ENCODE measurements at regions not wholly inside any gene's neighbourhood (a gene's known extent, or its start where the extent isn't known, plus 50 kb on each side); places are given as distances from the start of the nearest gene placed in this dataset.

GRCh38 chr12:60071759-60072191 is 475.9 kb downstream of the SLC16A7 start:
- no peak overlapping the region for H3K4me3 ChIP-seq (ENCODE audit: low read depth, low read length)
- TF ChIP-seq, protein P1, sequence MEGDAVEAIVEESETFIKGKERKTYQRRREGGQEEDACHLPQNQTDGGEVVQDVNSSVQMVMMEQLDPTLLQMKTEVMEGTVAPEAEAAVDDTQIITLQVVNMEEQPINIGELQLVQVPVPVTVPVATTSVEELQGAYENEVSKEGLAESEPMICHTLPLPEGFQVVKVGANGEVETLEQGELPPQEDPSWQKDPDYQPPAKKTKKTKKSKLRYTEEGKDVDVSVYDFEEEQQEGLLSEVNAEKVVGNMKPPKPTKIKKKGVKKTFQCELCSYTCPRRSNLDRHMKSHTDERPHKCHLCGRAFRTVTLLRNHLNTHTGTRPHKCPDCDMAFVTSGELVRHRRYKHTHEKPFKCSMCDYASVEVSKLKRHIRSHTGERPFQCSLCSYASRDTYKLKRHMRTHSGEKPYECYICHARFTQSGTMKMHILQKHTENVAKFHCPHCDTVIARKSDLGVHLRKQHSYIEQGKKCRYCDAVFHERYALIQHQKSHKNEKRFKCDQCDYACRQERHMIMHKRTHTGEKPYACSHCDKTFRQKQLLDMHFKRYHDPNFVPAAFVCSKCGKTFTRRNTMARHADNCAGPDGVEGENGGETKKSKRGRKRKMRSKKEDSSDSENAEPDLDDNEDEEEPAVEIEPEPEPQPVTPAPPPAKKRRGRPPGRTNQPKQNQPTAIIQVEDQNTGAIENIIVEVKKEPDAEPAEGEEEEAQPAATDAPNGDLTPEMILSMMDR (IDR thresholded peaks at IDR 0.05; ENCODE audit: insufficient read depth, low read length, poor library complexity, severe bottlenecking): no peak
- DNase-seq (ENCODE audit: low read depth): no peak
- H3K36me3 ChIP-seq (ENCODE audit: control insufficient read depth, insufficient read depth, low read length): no peaks in the 10 kb centered on the region
- no peaks in the 10 kb centered on the region for H3K27me3 ChIP-seq (ENCODE audit: control insufficient read depth, insufficient read depth, low read length)

- no peak for DNase-seq (ENCODE audit: low read depth)
- no peaks in the 10 kb centered on the region for H3K36me3 ChIP-seq (ENCODE audit: control insufficient read depth, insufficient read depth, low read length)
- H3K4me3 ChIP-seq (ENCODE audit: low read depth, low read length): no peak overlapping the region
- H3K27me3 ChIP-seq (ENCODE audit: control insufficient read depth, insufficient read depth, low read length): no peaks in the 10 kb centered on the region
- TF ChIP-seq, protein P1 (IDR thresholded peaks at IDR 0.05; ENCODE audit: insufficient read depth, low read length, poor library complexity, severe bottlenecking): no peak
These were observed 477.1 kb downstream of the SLC16A7 start for GRCh38 chr12:60072911-60073310.

DNA sequence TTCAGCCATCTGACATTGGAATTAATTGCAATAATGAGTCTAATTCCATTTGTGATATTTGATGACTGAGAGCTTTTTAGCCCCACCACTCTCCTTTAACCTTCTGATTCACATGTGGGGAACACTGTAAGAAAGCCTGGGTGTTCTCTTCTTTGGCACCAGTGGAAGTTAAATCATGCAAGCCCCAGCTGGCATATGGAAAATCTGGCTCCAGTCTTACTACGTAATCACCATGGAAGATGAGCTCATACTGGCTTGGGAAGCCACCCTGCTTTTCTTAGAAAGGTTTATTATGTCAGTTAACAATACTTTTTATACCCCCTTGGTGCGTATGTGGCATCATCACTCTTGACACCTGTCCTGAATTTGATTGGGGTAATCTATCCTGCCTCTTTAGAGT is 479.3 kb downstream of the SLC16A7 start:
- DNase-seq (ENCODE audit: low read depth): no peak
- TF ChIP-seq, protein P1 (IDR thresholded peaks at IDR 0.05; ENCODE audit: insufficient read depth, low read length, poor library complexity, severe bottlenecking): no peak
- Histone ChIP-seq H3K36me3 (ENCODE audit: control insufficient read depth, insufficient read depth, low read length) (no peaks in the 10 kb centered on the region), H3K27me3 (ENCODE audit: control insufficient read depth, insufficient read depth, low read length) (no peaks in the 10 kb centered on the region), H3K4me3 (ENCODE audit: low read depth, low read length) (no peak overlapping the region)

GRCh38 chr12:60078026-60078425 is 482.2 kb downstream of the SLC16A7 start:
- Histone ChIP-seq H3K4me3 (ENCODE audit: low read depth, low read length) (no peak overlapping the region), H3K27me3 (ENCODE audit: control insufficient read depth, insufficient read depth, low read length) (no peaks in the 10 kb centered on the region), H3K36me3 (ENCODE audit: control insufficient read depth, insufficient read depth, low read length) (no peaks in the 10 kb centered on the region)
- TF ChIP-seq, protein P1 (IDR thresholded peaks at IDR 0.05; ENCODE audit: insufficient read depth, low read length, poor library complexity, severe bottlenecking): no peak
- no peak for DNase-seq (ENCODE audit: low read depth)

GRCh38 chr12:60093428-60093827 is 497.6 kb downstream of the SLC16A7 start:
- Histone ChIP-seq H3K27me3 (ENCODE audit: control insufficient read depth, insufficient read depth, low read length) (no peaks in the 10 kb centered on the region), H3K36me3 (ENCODE audit: control insufficient read depth, insufficient read depth, low read length) (no peaks in the 10 kb centered on the region), H3K4me3 (ENCODE audit: low read depth, low read length) (no peak overlapping the region)
- TF ChIP-seq, protein P1 (IDR thresholded peaks at IDR 0.05; ENCODE audit: insufficient read depth, low read length, poor library complexity, severe bottlenecking): no peak
- no peak for DNase-seq (ENCODE audit: low read depth)

DNA sequence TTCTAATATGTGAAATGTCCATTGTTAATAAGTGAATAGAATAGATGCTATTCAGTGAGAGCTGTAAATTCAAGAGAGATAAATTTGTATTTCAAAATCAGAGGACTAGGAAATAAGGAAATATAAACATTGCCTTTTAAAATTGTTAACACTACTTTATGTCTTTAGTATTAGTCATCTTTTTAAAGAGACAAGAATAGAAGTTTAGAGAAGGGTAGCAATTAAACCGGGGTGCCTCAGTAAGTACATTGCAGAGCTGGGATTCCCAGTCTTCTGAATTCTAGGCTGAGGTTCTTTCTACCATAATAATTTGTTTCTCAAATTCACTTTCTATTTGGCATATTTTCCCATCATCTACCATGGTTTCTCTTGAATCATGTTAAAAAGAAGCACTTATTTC is 498.6 kb downstream of the SLC16A7 start:
- no peak for DNase-seq (ENCODE audit: low read depth)
- H3K4me3 ChIP-seq (ENCODE audit: low read depth, low read length): no peak overlapping the region
- TF ChIP-seq, protein P1 (IDR thresholded peaks at IDR 0.05; ENCODE audit: insufficient read depth, low read length, poor library complexity, severe bottlenecking): no peak
- no peaks in the 10 kb centered on the region for H3K27me3 ChIP-seq (ENCODE audit: control insufficient read depth, insufficient read depth, low read length)
- no peaks in the 10 kb centered on the region for H3K36me3 ChIP-seq (ENCODE audit: control insufficient read depth, insufficient read depth, low read length)

All from kidney epithelial cell (primary cell).